ENCODE measurements at regions not wholly inside any gene's neighbourhood (a gene's known extent, or its start where the extent isn't known, plus 50 kb on each side); places are given as distances from the start of the nearest gene placed in this dataset.

GRCh38 chr15:39130556-39131379 is 450.1 kb upstream of the THBS1 start:
- no peak for DNase-seq

DNA sequence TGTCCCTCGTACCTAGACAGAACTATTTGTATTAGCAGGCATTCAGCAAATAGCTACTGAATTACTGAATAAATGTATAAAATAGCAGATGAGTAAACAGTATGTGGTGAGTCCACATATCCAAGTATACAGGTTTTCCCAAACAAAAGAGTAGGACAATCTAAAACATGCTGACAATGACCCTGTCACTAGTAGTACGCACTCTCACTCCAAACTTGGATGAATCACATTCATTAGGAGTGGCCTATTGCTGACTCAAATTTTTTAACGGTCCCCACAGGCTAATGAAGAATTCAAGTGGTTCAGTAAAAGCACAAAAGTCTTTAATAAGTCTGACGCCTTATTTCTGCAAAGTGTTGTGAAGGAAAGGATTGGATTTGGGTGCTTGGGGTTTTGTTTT is 449.3 kb upstream of the THBS1 start:
- DNase-seq = no peak

DNA sequence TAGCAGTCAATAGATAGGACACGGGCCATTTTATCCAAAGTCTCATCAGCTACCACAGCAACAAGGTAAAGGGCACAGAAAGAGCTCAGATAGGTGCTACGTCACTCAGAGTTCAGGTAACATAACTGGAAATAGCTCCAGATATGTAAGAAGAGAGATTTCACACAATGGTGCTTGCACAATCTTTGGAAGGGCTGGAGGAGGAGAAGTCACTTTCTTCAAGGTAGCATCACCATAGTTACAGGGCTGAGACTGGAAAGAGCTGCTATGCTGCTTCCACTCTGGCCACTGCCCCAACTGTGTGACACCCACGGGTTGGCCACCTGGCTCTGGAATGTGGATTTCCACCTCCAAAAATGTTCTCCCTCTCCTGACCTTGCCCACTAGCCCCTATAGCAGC is 448.8 kb upstream of the THBS1 start:
- no peak for DNase-seq

GRCh38 chr15:39132954-39133600 is 447.8 kb upstream of the THBS1 start:
- DNase-seq = no peak

- DNase-seq = no peak
Measured at GRCh38 chr15:39134282-39134681, 446.6 kb upstream of the THBS1 start.

DNA sequence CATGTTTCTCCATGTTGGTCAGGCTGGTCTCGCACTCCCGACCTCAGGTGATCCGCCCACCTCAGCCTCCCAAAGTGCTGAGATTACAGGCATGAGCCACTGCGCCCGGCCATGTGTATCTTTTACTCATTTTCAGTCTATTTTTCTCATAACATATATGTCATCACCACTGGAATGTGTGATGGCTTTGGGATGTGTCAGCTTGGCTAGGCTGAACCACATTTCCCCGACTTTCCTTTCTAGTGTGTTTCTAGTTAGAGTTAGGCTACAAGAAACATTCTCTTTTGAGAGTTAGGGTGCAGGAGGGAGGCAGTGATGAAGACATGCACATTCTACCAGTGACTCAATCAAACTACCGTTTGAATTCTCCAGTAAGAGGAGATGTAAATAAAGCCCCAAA is 444.9 kb upstream of the THBS1 start:
- DNase-seq = no peak

GRCh38 chr15:39139431-39140059 is 441.3 kb upstream of the THBS1 start:
- DNase-seq = no peak

DNA sequence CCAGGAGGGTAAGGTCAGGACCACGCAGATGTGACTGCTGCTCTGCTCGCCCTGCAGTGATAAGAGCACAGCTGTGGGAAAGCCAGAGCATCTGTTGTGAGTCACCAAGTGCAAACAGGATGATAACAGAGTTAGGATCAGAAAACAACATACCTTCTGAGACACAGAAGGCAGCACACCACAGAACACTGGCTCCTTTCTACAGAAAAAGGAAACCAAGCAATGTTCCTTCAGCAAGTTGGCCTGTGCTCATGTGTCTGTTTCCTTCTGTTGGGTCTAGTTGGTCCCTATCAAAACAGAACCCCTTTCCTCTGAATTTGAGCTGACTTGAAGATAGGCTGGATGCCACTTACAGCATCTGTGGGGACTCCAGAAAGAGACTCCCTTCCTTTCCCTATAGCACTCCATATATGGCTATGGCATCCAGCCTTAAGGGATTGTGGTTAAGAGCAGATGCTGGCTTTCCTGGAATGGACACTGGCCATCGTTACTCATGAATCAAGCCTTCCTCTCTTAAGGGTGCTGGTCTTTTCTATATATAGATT is 440.7 kb upstream of the THBS1 start:
- DNase-seq = peak in 1 of 5 experiments; percentile 73

- DNase-seq = no peak
Measured at GRCh38 chr15:39142500-39142899, 438.4 kb upstream of the THBS1 start.

DNA sequence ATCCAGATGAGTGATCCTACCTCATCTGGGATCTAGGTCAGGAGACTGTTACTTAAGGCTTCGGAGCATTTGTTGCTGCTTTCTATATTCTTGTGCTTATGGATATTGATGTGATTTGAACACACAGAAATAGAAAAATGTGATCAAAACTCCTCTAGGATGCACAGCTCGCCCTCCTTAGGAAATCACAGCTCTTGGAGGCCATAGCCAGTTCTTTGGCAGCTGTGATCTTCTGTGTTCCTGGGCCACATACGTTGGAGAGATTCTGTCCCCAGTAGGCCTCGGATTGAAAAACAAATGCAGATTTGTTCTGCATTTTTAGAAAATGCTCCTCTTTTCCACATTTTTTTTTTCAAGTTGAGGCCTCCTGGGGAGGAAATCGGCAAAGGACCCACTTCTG is 437.4 kb upstream of the THBS1 start:
- no peak for DNase-seq

- no peak for DNase-seq
Measured at GRCh38 chr15:39144051-39144450, 436.8 kb upstream of the THBS1 start.

DNA sequence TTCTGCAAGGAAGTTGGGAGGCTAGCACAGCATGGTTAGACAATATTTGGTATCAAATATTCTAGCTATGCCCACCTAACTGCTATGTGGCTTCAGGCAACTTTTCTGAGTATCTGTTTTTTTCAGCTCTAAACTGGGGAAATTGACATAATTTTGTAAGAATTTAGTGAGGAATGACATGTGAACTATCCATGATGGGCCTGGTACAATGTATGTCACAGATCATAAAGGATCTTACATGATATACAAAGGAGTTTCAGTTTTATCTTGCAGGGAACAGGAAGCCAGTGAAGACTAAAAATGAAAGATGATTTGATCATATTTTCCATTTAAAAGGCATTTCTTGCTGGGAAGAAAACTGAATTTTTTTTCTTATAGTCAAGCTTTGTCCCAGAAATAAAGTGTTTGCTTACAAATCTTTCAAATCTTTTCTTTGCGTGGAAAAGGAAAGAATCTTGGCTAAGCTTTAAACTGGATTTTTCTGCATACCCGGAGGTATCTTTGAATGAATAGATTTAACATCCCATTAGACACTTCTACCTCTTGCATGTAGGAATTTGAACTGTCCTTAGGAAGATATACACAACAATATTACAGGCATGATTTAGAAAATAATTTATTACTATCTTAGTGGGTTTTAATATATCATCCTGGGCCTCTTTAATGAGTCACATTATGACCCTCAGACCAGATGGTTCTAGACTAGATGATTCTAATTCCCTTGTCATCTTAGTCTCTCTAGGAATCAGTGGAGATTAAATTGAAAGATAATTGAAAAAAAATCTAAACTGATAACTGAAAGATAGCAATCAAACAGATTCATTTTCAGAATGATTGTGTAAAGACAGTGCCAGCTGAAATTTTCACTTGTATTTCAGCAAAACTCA is 436.0 kb upstream of the THBS1 start:
- peak in 1 of 5 experiments; percentile 24 for DNase-seq

- no peak for DNase-seq
Measured at GRCh38 chr15:39145854-39146625, 434.8 kb upstream of the THBS1 start.

GRCh38 chr15:39149636-39150150 is 431.2 kb upstream of the THBS1 start:
- DNase-seq = no peak

- no peak for DNase-seq
Measured at GRCh38 chr15:39151545-39151944, 429.3 kb upstream of the THBS1 start.

DNA sequence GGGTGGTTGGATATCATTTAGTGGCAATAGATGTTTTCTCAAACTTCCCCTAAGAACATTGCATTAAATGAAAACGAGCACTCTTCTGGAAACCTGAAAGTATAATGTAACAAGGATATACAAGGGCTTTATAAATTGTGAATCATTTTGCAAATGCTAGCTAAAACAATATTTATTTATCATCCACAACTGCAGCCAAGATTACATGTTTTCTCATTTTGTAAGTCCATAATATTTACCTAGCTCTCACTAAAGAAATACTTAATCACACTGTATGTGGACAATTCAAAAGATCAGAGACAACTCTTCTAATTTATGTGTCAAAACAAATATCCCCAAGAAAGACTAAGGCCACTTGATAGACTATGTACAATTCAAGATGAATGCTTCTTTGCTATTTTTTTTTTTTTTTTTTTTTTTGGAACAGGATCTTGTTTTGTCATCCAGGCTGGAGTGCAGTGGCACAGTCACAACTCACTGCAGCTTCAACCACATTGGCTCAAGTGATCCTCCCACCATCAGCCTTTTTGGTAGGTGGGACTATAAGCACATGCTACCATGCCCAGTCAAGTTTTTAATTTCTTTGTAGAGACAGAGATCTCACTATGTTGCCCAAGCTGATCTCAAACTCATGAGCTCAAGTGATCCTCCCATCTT is 427.7 kb upstream of the THBS1 start:
- no peak for DNase-seq

DNA sequence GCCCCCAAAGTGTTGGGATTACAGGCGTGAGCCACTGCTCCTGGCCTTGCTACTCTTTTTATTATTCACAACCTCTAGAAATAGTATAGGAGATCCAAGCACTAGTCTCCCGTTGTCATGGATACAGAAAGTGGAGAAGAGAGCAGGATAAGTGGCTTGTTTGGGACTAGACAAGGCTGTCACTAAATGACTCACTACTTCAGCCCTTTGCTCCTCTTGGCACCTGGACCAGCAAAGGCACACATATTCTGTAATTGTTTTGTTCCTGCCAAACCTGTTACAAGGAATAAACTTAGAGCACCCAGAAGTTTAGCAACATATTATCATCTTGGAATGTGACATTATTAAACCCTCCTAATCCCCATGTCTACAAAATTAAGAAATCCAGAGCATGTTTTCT is 427.2 kb upstream of the THBS1 start:
- no peak for DNase-seq

- no peak for DNase-seq
Measured at GRCh38 chr15:39154227-39154638, 426.6 kb upstream of the THBS1 start.

GRCh38 chr15:39154776-39155175 is 426.1 kb upstream of the THBS1 start:
- DNase-seq = no peak

- DNase-seq = no peak
Measured at GRCh38 chr15:39156166-39156565, 424.7 kb upstream of the THBS1 start.

Measured in T-helper 2 cell (primary cell).